ENCODE measurements at regions not wholly inside any gene's neighbourhood (a gene's known extent, or its start where the extent isn't known, plus 50 kb on each side); places are given as distances from the start of the nearest gene placed in this dataset.

DNA sequence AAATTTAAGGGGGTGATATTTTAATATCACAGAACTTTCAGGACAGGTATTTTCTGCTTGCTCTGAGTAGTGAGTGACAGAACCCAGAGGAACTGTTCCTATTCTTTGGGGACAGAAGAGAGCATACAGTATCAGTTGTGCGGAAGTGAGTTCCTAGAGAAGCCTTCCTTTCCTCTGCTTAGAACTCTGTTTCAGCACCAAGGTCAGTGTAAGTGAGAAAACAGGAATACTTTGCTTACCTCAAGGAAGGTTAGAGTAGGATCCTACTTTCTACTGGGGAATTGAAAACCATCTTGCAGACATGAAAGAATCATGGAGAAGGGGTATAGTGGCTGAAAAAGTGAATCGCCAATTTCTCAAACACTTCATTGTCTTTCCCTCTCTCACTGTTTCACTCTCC, 542.4 kb downstream of the SQOR start:
- no peaks in the 10 kb centered on the region for H3K4me1 ChIP-seq (ENCODE audit: low read length)
- no peak overlapping the region for H3K4me2 ChIP-seq (ENCODE audit: low read depth, low read length)
- H3K9me2 ChIP-seq (replicated peaks; ENCODE audit: insufficient read depth, low read length): no peaks in the 10 kb centered on the region
- no peak for DNase-seq
- H4K20me1 ChIP-seq (ENCODE audit: insufficient read depth, low read length): no peaks in the 10 kb centered on the region
- no peaks in the 10 kb centered on the region for H3F3A ChIP-seq (ENCODE audit: insufficient read depth, low read length)
- no peak overlapping the region for H3K4me3 ChIP-seq (ENCODE audit: low read length)
- no peak overlapping the region for H3K27ac ChIP-seq (ENCODE audit: low read length)
- H3K9ac ChIP-seq (ENCODE audit: low read length): no peak overlapping the region
- H2AFZ ChIP-seq (ENCODE audit: low read length): no peak overlapping the region
- no peaks in the 10 kb centered on the region for H3K79me2 ChIP-seq (ENCODE audit: low read length)
- no peak for TF ChIP-seq EZH2 (optimal IDR thresholded peaks at IDR 0.05; ENCODE audit: low read depth, low read length)
- no peak for TF ChIP-seq CTCF (IDR thresholded peaks at IDR 0.05; ENCODE audit: low read length)
- TF ChIP-seq EZH2phosphoT487 (IDR thresholded peaks at IDR 0.05; ENCODE audit: low read length): no peak
- no peaks in the 10 kb centered on the region for H3K27me3 ChIP-seq (replicated peaks; ENCODE audit: insufficient read depth, low read length)
- H3K36me3 ChIP-seq (replicated peaks; ENCODE audit: insufficient read depth, low read length): no peaks in the 10 kb centered on the region
- H3K9me3 ChIP-seq (replicated peaks; ENCODE audit: insufficient read depth, low read length): no peaks in the 10 kb centered on the region

DNA sequence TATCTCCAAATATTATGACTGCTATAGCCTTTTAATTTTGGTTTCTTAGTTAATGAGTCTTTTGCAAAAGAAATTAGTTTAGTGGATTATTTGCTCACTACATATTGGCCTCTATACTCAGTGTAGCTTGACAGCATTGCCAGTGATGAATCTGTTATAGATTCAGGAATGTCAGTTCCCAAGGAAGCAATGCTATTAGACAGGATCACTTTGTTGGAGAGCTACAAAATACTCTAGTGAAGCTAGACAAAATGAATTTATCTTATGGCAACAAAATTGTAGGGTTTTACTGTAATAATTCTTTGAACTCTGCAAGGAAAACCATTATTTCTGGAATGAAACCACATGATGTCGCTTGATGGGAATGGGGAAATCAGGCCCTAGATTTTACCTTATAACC, 543.3 kb downstream of the SQOR start:
- DNase-seq: no peak
- Histone ChIP-seq H3K27me3 (replicated peaks; ENCODE audit: insufficient read depth, low read length) (no peaks in the 10 kb centered on the region), H3K4me3 (ENCODE audit: low read length) (no peak overlapping the region), H3K9me3 (replicated peaks; ENCODE audit: insufficient read depth, low read length) (no peaks in the 10 kb centered on the region), H4K20me1 (ENCODE audit: insufficient read depth, low read length) (no peaks in the 10 kb centered on the region), H3K36me3 (replicated peaks; ENCODE audit: insufficient read depth, low read length) (no peaks in the 10 kb centered on the region), H3K79me2 (ENCODE audit: low read length) (no peaks in the 10 kb centered on the region), H2AFZ (ENCODE audit: low read length) (no peak overlapping the region), H3K4me1 (ENCODE audit: low read length) (no peaks in the 10 kb centered on the region), H3K4me2 (ENCODE audit: low read depth, low read length) (no peak overlapping the region), H3K27ac (ENCODE audit: low read length) (no peak overlapping the region), H3F3A (ENCODE audit: insufficient read depth, low read length) (no peaks in the 10 kb centered on the region), H3K9me2 (replicated peaks; ENCODE audit: insufficient read depth, low read length) (no peaks in the 10 kb centered on the region), H3K9ac (ENCODE audit: low read length) (no peak overlapping the region)
- TF ChIP-seq CTCF (IDR thresholded peaks at IDR 0.05; ENCODE audit: low read length) (no peak), EZH2 (optimal IDR thresholded peaks at IDR 0.05; ENCODE audit: low read depth, low read length) (no peak), EZH2phosphoT487 (IDR thresholded peaks at IDR 0.05; ENCODE audit: low read length) (no peak)

DNA sequence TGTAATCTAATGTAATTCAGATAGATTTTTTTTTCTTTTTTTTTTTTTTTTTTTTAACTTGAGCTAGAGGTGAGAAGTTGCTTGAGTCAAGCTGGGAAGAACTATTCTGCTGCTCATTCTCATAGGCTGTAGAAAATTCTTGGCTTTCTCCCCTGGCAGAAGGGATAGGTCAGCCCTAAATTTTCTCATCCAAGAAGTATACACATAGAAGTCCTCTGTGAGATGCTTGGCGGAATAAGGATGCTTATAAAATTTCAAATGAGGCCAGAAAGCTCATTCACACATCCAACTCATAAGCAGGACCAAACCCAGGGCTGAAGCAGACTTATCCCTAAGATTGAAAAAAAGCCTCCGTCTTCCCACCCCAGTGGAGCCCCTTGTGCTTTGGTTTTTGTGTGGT, 572.5 kb downstream of the SQOR start:
- H3F3A ChIP-seq (ENCODE audit: insufficient read depth, low read length): no peaks in the 10 kb centered on the region
- no peaks in the 10 kb centered on the region for H3K79me2 ChIP-seq (ENCODE audit: low read length)
- TF ChIP-seq CTCF (IDR thresholded peaks at IDR 0.05; ENCODE audit: low read length) (no peak), EZH2phosphoT487 (IDR thresholded peaks at IDR 0.05; ENCODE audit: low read length) (no peak), EZH2 (optimal IDR thresholded peaks at IDR 0.05; ENCODE audit: low read depth, low read length) (no peak)
- no peak overlapping the region for H3K4me2 ChIP-seq (ENCODE audit: low read depth, low read length)
- no peaks in the 10 kb centered on the region for H3K27me3 ChIP-seq (replicated peaks; ENCODE audit: insufficient read depth, low read length)
- H3K4me1 ChIP-seq (ENCODE audit: low read length): no peaks in the 10 kb centered on the region
- H3K9me3 ChIP-seq (replicated peaks; ENCODE audit: insufficient read depth, low read length): no peaks in the 10 kb centered on the region
- H3K9ac ChIP-seq (ENCODE audit: low read length): no peak overlapping the region
- no peaks in the 10 kb centered on the region for H4K20me1 ChIP-seq (ENCODE audit: insufficient read depth, low read length)
- DNase-seq: no peak
- H2AFZ ChIP-seq (ENCODE audit: low read length): no peak overlapping the region
- 0 out of 2 replicates have a peak, but pooled peaks cover 2% of the 10 kb centered on the region for H3K9me2 ChIP-seq (replicated peaks; ENCODE audit: insufficient read depth, low read length)
- no peak overlapping the region for H3K4me3 ChIP-seq (ENCODE audit: low read length)
- no peaks in the 10 kb centered on the region for H3K36me3 ChIP-seq (replicated peaks; ENCODE audit: insufficient read depth, low read length)
- H3K27ac ChIP-seq (ENCODE audit: low read length): no peak overlapping the region

Measured in MM.1S (cell line).